ENCODE measurements at regions not wholly inside any gene's neighbourhood (a gene's known extent, or its start where the extent isn't known, plus 50 kb on each side); places are given as distances from the start of the nearest gene placed in this dataset.

DNA sequence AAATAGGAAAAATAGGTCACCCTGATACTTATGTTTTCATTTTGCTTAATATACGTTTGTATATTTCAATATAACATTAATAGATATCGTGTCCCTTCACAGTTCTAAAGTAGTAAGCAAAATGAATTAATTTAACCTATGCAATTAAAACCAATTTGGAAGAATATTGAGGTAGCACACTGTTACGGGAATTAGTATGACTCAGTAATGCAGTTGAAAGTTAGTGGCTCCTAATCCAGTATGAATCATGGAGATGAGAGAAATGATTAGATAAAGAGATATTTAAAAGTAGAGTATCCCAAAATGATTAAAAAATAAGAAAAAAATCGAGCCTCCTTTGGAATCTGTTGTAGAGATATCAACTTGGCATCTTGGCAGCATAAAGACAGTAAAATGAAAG, 177.0 kb upstream of the SLITRK6 start:
- Histone ChIP-seq H3K4me3 (ENCODE audit: control insufficient read depth in 2 of 3, extremely low read depth in 1 of 3, insufficient read depth in 2 of 3, low read depth in 1 of 3, low read length in 3 of 3) (no peak overlapping the region), H3K4me2 (ENCODE audit: control insufficient read depth, extremely low read depth, insufficient read depth, low read depth, low read length) (no peak overlapping the region), H3K27ac (ENCODE audit: control insufficient read depth, insufficient read depth, low read length) (no peak overlapping the region), H3K9me1 (ENCODE audit: control insufficient read depth, extremely low read depth, insufficient read depth, low read length) (no peaks in the 10 kb centered on the region), H2AFZ (ENCODE audit: control insufficient read depth, low read length) (no peak overlapping the region), H3K9ac (ENCODE audit: control insufficient read depth, extremely low read depth, insufficient read depth, low read length) (no peak overlapping the region), H3K36me3 (ENCODE audit: control insufficient read depth in 2 of 2, extremely low read depth in 1 of 2, insufficient read depth in 2 of 2, low read length in 2 of 2) (no peaks in the 10 kb centered on the region), H3K4me1 (ENCODE audit: control insufficient read depth, extremely low read depth, insufficient read depth, low read length) (no peaks in the 10 kb centered on the region), H3K27me3 (ENCODE audit: control insufficient read depth, extremely low read depth, insufficient read depth, low read length) (no peaks in the 10 kb centered on the region), H3K9me3 (ENCODE audit: control insufficient read depth, low read depth, low read length) (no peaks in the 10 kb centered on the region), H3K79me2 (ENCODE audit: control insufficient read depth, insufficient read depth, low read length) (no peaks in the 10 kb centered on the region), H4K20me1 (ENCODE audit: control insufficient read depth, extremely low read depth, insufficient read depth, low read length) (no peaks in the 10 kb centered on the region)
- TF ChIP-seq, protein P1, sequence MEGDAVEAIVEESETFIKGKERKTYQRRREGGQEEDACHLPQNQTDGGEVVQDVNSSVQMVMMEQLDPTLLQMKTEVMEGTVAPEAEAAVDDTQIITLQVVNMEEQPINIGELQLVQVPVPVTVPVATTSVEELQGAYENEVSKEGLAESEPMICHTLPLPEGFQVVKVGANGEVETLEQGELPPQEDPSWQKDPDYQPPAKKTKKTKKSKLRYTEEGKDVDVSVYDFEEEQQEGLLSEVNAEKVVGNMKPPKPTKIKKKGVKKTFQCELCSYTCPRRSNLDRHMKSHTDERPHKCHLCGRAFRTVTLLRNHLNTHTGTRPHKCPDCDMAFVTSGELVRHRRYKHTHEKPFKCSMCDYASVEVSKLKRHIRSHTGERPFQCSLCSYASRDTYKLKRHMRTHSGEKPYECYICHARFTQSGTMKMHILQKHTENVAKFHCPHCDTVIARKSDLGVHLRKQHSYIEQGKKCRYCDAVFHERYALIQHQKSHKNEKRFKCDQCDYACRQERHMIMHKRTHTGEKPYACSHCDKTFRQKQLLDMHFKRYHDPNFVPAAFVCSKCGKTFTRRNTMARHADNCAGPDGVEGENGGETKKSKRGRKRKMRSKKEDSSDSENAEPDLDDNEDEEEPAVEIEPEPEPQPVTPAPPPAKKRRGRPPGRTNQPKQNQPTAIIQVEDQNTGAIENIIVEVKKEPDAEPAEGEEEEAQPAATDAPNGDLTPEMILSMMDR (optimal IDR thresholded peaks at IDR 0.05 in 1 of 3, IDR thresholded peaks at IDR 0.05 in 1 of 3, conservative IDR thresholded peaks at IDR 0.05 in 1 of 3; ENCODE audit: extremely low read depth in 1 of 3, insufficient read depth in 2 of 3, low read length in 3 of 3): no peak
- TF ChIP-seq EZH2 (IDR thresholded peaks at IDR 0.05; ENCODE audit: low read length): no peak
- DNase-seq (ENCODE audit: low read depth, low spot score): no peak
- dilution Hi-C loops (cut with MboI; ENCODE audit: extremely low pct_ligation_motif_present, low sequenced_read_pairs): no loop called here
- FAIRE-seq: no peak

DNA sequence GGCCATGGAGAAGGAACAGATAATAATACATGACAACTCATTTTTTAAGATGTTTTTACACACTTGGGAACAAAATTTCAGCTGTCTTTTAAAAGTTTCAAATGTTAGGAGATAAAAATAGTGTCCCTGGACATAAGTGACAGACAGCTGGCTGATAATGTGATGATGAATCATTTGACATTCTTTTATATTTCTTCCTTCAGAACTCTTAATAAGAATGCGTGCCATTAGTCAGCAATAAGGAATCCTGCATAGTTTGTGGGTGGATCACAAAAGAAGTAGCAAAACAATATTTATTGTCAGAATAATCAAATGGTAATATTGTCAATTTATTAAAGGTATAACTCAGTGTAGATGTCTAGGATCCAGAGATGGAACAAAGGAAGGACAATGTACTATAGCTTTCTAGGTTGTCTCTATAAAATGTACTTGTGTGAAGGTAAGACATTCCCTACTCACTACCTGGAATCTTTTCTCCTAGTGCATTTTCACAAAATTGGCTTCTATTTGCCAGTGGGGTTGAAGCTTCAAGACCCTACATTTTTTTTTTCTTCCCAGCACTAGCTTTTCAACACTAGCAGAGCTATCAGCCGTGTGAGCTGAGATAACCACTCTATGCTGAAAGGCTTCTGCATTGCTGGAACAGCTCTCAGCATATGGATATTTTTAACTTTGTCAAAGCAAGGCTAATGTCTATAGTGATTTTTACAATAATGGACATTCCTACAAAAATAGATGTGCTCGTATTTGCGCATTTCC, 175.6 kb upstream of the SLITRK6 start:
- Histone ChIP-seq H3K9me1 (ENCODE audit: control insufficient read depth, extremely low read depth, insufficient read depth, low read length) (no peaks in the 10 kb centered on the region), H3K9me3 (ENCODE audit: control insufficient read depth, low read depth, low read length) (no peaks in the 10 kb centered on the region), H3K9ac (ENCODE audit: control insufficient read depth, extremely low read depth, insufficient read depth, low read length) (no peak overlapping the region), H3K27me3 (ENCODE audit: control insufficient read depth, extremely low read depth, insufficient read depth, low read length) (no peaks in the 10 kb centered on the region), H2AFZ (ENCODE audit: control insufficient read depth, low read length) (no peak overlapping the region), H3K4me3 (ENCODE audit: control insufficient read depth in 2 of 3, extremely low read depth in 1 of 3, insufficient read depth in 2 of 3, low read depth in 1 of 3, low read length in 3 of 3) (no peak overlapping the region), H3K36me3 (ENCODE audit: control insufficient read depth in 2 of 2, extremely low read depth in 1 of 2, insufficient read depth in 2 of 2, low read length in 2 of 2) (no peaks in the 10 kb centered on the region), H3K4me2 (ENCODE audit: control insufficient read depth, extremely low read depth, insufficient read depth, low read depth, low read length) (no peak overlapping the region), H3K27ac (ENCODE audit: control insufficient read depth, insufficient read depth, low read length) (no peak overlapping the region), H3K79me2 (ENCODE audit: control insufficient read depth, insufficient read depth, low read length) (no peaks in the 10 kb centered on the region), H4K20me1 (ENCODE audit: control insufficient read depth, extremely low read depth, insufficient read depth, low read length) (no peaks in the 10 kb centered on the region), H3K4me1 (ENCODE audit: control insufficient read depth, extremely low read depth, insufficient read depth, low read length) (no peaks in the 10 kb centered on the region)
- dilution Hi-C loops (cut with MboI; ENCODE audit: extremely low pct_ligation_motif_present, low sequenced_read_pairs): no loop called here
- no peak for FAIRE-seq
- no peak for DNase-seq (ENCODE audit: low read depth, low spot score)
- no peak for TF ChIP-seq EZH2 (IDR thresholded peaks at IDR 0.05; ENCODE audit: low read length)
- TF ChIP-seq, protein P1 (optimal IDR thresholded peaks at IDR 0.05 in 1 of 3, IDR thresholded peaks at IDR 0.05 in 1 of 3, conservative IDR thresholded peaks at IDR 0.05 in 1 of 3; ENCODE audit: extremely low read depth in 1 of 3, insufficient read depth in 2 of 3, low read length in 3 of 3): no peak

Data from keratinocyte (primary cell).